HG03196 (cell line): ENCODE measurements at regions not wholly inside any gene's neighbourhood (a gene's known extent, or its start where the extent isn't known, plus 50 kb on each side); places are given as distances from the start of the nearest gene placed in this dataset.
A peak's percentile ranks its signal among the peaks of the same experiment; 100 is the strongest.
"Not testable (repeated sequence)": the region's sequence is repeated elsewhere in the genome, so short reads cannot be mapped to it uniquely, and the experiment has no call there.

Experiments
- ATAC-seq: cut with Tn5 transposase; IDR thresholded peaks from one replicate; pipeline ENCODE4 v1.9.1; 2021; ENCODE audit not compliant: unreplicated experiment

DNA sequence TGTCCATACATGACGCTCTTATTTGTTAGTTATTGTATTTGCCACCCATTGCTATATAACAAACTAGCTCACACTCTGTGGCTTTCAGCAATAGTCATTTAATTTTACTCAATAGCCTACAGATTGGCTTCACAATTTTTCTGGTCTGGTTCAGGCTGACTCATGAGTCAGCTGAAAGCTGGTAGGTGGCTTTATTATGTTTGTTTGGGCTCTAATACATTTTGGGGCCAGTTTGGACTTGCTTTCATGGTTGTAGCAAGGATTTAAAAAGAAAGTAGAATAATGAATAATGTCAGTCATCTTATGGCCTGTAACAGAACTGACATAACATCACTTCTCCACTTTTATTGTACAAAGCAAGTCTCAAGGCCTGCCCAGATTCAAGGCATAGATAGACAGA is 338.7 kb downstream of the LRRIQ3 start:
- ATAC-seq, result no peak

DNA sequence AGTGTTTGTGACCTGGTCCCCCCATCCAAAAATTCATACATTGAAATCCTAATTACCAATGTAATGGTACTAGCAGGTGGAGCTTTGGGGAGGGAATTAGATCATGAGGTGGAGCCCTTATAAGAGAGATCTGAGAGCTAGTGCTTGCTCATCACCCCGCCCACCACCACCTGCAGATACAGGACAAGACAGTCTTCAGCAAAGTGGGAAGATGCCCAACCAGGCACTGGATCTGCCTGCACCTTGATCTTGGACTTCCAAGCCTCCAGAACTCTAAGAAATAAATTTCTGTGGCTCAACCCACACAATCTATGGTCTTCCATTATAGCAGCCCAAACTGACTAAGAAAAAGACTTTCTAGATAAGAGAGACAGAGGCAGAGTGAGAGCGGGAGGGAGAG is 343.4 kb downstream of the LRRIQ3 start:
- no peak for ATAC-seq

DNA sequence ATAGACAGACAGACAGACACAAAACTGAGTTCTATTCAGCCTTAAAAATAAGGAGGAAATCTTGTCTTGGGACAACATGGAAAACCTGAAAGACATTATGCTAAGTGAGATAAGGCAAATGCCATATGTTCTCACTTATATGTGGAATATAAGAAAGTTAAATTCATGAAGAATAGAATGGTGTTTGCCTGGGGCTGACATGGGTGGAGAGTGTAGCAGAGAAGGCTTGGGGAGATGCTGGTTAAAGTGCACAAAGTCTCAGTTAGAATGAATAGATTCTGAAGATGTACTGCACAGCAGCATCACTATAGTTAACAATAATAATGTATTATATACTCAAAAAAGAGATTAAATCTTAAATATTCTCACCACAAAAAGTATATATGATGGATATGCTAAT is 355.5 kb downstream of the LRRIQ3 start:
- ATAC-seq, result no peak

DNA sequence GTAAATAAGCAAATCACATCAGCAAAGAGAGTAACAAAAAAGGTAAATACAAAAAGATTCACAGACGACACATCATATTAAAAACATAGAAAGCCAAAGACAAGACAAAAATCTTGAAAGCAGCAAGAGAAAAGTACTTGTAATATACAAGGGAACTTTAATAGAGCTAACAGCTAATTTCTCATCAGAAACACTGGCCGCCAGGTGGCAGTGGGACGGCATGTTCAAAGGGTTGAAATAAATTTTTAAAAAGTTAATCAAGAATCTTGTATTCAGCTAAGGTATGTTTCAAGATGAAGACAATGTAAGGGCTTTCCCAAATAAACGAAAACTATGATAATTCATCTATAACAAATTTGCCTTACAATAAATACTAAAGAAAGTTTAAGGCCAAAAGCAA is 358.1 kb downstream of the LRRIQ3 start:
- ATAC-seq, result no peak

DNA sequence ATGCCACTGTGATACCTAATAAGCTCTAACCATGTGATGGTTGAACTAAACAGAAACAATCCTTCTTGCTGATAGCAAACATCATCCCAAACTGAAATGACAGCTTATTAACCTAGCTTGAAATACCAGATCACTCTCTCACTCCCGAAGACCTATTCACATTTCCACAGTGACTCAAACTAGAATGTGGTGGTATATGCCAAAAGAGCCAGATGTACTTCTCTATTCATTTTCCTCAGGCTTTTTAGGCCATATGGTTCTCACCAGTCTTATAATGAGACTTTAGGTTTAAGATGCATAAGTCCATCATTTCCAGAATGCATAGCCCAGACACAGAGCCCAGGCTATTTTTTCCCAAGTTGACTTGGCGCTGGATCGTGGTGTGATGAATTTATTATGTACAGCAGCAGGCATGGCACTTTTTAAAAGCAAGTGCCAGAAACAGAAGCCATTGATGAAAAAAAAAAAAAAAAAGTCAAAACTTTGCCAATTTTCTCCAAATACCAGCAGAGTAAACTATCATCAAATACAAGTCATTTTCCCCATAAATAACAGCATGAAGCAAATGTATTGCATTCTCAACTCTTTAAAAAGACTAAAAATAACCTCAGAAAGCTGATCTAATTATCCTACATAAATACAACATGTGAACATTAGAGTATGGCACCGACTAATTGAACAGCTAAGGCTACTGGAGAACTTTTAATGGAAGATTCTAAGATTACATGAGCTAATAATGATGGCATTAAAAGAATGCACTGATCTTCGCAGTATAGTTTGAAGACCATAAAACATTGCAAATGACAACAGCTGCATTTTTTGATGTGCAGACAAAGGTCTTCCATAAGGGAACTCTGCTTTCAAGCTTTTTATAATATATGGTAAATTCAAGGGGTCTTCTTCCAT is 365.4 kb downstream of the LRRIQ3 start:
- ATAC-seq, result no peak

DNA sequence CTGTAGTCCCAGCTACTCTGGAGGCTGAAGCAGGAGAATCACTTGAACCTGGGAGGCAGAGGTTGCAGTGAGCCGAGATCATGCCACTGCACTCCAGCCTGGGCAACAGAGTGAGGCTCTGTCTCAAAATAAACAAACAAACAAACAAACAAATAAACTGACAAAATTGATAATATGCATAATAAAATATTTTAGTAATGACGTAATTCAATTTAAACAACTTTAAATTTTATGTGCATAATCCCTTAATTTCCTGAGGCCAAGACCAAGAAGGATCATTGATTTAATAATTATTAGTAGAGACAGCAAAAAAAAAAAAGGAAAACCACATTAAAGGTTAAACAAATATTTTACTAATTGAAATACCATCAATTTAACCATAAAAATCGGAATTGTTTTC is 370.7 kb downstream of the LRRIQ3 start:
- ATAC-seq, result not testable (repeated sequence)

DNA sequence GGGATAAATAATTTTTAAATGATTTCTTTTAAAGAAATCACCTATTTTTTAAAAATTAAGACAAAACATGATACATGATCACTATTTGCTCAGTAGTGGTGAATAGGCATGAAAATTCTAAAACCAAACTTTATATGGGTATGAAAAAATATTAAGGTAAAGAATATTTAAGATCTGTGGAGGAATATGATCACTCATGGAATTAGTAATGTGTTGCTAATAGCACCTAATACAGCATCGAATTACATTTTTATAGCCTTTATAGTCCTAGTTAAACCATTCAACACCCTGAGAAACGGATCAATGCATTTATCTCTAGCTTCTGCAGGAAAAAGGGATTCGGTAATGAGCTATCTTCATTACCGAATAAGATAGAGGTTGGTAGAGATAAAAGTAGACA is 373.9 kb downstream of the LRRIQ3 start:
- no peak for ATAC-seq

DNA sequence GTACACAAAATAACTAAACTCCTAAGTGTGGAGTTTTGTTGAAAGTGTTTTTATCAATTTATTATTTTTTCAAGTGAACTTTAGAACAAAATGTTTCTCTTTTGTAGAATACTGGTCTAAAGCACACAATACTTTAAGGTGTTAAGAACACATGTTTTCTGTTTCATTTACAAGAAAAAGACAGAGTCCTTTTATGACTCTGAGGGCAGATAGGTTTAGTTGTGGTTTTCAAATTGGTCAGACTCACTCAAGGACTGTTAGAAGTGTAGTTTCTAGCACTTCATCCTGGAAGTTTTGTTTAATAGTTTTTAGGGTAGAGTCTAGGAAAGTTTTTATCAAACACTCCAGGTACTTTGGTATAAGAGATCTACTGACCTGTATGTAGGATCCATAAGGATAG is 376.5 kb downstream of the LRRIQ3 start:
- ATAC-seq, result peak; percentile 94

DNA sequence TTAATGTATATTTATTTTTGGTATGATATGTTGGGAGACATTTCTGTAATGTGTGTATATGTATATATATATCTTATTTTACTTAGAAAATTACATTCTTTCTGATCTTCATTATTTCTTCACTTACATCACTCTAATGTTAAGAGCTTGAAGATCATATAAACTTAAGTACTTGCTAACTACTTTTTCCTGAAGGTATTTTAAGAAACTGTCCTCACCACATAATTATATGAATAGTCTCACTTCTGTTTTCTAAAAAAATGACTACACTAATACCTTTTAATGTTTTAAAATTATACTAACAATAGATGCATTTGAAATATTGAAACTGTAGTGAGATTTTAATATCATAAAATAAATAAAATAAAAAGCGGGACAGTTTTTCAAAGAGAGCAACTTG is 377.1 kb downstream of the LRRIQ3 start:
- ATAC-seq, result no peak

DNA sequence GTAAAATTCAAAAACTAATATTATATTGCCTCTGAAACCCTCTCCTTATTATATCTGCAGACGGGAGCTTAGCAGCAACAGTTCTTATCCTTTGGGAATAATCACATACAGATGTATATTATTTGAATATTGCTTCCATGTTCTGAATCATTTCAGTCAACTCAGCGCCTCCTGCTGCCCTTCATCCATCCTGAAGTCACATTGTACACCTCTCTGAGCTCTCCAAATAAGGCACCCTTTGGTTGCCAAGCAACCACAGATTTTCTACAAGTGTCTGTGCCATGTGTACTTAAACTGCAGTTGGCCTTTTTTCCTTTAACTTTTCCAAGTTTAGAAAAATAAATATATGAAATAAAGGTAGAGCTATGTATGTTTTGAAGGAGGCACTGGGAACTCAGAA is 384.3 kb downstream of the LRRIQ3 start:
- ATAC-seq, result no peak

DNA sequence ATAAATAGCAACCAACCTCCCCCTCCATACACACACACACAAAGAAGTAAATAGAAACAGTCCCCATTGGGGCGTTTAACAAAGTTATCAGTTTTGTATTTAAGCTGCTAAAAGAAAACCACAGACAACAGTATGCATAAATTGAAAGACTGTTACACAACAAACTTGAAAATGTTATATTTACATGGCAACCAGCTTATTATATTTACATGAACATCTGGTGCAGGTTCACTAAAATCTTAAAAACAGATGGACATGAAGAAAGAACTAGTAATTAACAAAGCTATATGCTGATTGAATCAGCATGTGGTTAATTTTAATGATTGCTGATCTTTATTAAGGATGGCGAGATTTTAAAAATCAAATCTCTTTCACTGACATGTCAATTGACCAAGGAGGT is 384.7 kb downstream of the LRRIQ3 start:
- ATAC-seq, result no peak

DNA sequence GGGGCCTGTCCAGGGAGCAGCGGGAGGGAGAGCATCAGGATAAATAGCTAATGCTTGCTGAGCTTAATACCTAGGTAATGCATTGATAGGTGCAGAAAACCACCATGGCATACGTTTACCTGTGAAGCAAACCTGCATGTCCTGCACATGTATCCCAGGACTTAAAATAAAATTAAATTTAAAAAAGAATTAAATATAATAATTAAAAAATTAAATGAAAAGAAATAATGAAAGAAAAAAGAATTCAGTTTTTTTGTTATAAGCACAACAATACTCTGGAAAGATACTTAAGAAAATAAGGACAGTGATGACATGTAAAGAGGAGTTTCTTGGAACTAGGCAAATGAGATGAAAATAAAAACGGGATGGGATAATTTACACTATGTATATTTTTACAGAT is 386.2 kb downstream of the LRRIQ3 start:
- ATAC-seq, result no peak

DNA sequence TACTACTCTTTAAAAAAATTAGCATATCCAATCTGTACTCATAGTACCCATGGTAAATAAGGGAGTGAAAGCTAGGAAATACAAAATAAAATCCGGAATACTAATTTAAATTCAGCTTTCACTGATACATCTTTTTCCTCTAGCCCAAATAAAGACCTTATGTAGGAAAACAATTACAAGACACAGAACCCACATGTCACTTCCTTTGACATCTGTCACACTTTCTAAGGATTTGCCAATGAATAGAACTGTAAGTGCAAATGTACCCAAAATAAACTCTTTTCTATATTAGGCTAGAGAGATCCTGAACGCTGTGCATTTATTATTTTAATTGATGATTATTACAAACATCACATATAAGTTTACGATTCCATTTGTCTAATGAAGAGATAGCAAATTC is 393.0 kb downstream of the LRRIQ3 start:
- ATAC-seq, result no peak

DNA sequence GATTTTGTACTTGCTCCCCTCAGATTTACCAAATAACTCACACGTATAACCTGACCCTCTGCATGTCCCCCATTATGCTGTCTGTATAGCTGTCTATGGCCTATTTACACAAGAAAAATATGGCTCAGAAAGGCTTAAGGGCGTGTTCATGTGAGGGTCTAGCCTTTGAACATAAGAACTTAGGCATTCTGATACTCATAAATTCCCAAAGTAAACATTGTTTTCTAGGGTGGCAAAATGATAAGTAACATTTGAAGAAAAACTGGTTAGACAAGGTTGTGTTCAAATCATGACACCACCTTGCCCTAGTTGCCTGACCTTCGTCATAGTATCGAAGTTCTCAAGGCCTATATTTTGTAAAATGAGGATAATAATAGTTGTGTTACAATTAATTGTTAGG is 394.6 kb downstream of the LRRIQ3 start:
- no peak for ATAC-seq

DNA sequence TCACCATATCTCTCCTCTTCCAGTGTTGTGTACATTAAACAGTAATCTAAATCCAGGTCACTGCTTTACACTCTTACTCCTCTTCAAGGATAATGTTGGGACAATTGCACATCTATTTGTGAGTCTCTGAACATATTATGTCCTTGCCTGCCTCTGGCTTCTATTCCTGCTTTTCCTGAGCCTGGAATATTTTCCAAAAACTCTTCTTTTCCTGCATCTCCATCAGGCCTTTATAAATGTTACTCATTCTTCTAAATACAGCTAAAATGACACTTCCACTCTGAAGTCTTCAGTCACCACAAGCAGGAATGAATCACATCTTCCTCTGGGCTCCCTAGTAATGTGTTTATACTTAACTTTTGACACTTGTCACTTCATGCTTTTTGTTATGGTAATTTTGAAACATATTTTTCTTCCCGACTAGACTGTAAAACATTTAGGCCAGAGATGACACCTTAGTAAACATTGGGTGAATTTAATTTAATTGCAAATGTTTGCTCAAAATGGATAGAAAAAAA is 396.0 kb downstream of the LRRIQ3 start:
- ATAC-seq, result no peak

DNA sequence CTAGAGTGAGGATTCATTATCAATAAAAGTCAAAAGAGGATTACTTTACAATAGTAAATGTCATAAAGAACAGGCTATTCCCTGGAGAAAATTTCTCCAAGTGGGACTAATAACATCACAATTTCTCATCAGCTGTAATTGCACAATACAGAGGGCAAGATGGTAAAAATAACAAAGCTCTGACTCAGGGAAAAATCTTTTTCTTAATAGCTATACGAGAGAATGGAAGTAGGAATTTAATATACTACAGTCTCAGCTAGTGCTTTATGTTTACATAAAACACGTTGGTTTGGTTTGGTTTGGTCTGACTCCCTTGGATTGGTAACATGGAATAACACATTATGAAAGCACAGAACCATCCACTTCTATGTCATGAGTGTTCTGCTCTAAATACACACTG is 397.6 kb downstream of the LRRIQ3 start:
- no peak for ATAC-seq

DNA sequence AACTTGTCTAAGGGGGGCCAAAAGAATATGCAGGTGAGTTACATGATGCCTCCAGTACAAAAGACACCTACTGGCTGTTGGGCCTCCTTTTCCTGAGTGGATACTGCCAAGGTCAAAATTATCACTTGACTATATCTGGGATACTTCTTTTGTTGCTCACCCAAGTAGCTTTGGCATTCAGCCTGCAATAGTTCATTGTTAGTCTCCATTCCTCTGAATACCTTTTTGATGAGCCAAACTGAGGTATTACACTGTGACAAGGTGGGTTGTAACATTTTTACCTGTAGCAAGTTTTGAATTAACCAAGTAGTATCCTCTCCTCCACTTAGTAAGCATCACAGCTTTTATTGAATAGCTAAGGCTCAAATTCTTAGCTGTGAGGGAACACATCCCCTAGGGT is 408.0 kb downstream of the LRRIQ3 start:
- no peak for ATAC-seq

DNA sequence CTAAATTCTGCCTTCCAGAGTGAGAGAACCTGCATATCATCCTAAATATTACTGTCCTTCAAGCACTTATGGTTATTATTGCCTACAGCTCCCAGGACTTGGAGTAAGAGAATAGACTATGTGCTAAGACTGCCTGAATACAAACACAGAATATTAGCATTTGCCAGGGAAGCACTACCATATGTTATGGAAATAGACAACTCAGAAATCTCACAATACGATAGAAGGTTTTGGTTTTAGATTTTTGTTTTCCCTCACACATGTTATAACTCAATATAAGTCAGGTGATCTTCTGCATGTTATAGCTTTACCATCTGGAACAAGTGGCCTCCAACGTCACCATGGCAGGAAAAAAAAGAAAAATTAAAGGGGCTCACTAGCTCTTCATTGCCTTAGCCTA is 413.9 kb downstream of the LRRIQ3 start:
- no peak for ATAC-seq

DNA sequence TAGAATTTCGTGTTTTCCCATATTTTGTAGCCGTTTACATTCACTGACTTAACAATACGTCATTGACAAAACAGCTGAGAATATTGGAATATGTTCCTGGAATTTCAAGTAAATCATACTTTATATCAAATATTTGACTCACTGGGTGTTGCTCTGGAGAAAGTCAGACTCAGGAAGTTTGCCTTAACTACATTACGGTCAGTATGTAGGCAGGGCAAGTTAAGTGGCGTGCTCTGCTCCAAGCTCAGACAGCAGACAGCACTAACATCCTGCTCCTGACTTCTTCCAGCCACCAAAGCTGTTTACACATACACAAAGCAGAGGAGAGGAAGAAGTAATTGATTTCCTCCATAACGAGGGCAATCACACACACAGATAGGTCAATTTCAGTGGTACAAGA is 414.6 kb downstream of the LRRIQ3 start:
- ATAC-seq, result no peak

DNA sequence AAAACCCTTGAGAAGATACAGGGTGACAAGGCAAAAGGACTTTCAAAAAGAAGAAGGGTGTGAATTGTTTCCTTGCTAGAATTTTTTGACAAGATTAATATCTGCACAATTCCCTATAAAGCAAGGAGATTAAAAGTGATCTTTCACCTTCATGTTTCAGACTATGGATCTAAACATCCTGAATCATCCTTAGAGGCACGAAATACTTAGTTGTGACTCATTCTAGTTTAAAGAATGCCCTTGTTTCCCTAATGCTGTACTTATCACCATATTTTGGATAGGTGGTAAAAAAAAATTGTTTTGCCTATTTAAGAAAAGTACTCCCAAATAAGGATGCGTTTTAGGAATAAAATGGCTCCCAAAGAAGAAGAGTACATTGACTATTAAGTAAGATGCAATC is 415.1 kb downstream of the LRRIQ3 start:
- ATAC-seq, result no peak

DNA sequence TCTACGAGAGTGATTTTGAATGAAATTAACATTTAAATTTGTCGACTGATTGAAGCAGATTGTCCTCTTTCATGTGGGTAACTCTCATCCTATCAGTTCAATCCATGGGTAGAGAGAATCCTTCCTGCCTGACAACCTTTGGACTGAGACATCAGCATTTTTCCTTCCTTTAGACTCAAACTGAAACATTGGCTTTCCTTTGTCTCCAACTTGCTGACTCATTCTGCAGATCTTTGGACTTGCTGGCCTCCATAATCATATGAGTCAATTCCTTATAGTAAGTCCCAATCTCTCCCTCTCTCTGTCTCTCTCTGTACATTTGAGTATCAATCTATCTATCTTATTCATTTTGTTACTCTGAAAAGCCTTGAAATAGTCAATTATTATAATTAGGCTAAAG is 416.7 kb downstream of the LRRIQ3 start:
- ATAC-seq, result no peak

DNA sequence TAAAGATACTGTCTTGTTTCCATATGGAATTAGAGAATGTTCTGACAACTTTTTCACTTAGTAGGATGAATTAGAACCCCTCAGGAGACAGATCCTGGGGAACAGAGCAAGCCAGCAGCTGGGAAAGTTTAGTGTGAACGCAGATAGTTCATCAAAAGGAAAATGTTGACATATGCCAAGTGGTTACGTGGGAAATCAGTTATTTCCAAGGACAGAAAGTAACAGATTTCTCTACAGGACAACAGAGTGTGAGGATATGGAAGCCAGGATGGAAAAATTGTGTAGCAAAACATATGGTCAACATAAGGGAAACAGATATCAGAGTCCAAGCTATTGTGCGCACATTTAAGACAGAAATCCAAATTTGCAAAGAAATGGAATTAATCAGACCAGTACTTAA is 419.5 kb downstream of the LRRIQ3 start:
- ATAC-seq, result no peak

DNA sequence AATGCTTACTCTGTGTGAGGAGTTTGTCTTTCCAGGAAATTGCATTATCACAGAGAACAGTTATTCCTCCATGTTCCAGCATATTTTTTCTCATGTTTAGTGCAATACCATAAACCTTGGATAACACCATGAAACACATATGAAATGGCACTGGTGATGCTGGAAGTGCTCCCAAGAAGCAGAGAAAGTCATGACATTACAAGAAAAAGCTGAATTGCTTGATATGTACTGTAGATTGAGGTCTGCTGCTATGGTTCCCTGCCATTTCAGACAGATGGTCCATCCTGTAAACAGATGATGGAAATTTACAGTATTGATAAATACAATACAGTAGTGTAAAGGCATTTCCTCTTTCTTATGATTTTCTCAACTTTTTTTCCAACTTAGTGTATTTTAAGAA is 422.1 kb downstream of the LRRIQ3 start:
- no peak for ATAC-seq
